ENCODE measurements at regions not wholly inside any gene's neighbourhood (a gene's known extent, or its start where the extent isn't known, plus 50 kb on each side); places are given as distances from the start of the nearest gene placed in this dataset.

- Mint-ChIP-seq H3K36me3 (ENCODE audit: insufficient read depth) (no peaks in the 10 kb centered on the region), H3K27me3 (ENCODE audit: low read depth) (no peaks in the 10 kb centered on the region), H3K9me3 (peaks cover 4% of the 10 kb centered on the region), H3K4me3 (no peak overlapping the region), H3K4me1 (ENCODE audit: low read depth) (no peaks in the 10 kb centered on the region)
- DNase-seq (no peak), ATAC-seq (no peak)
Measured at GRCh38 chr12:24038211-24038997, 88.9 kb upstream of the SOX5 start.

- no peaks in the 10 kb centered on the region for H3K4me1 Mint-ChIP-seq (ENCODE audit: low read depth)
- peaks cover 4% of the 10 kb centered on the region for H3K9me3 Mint-ChIP-seq
- no peak overlapping the region for H3K4me3 Mint-ChIP-seq
- no peaks in the 10 kb centered on the region for H3K36me3 Mint-ChIP-seq (ENCODE audit: insufficient read depth)
- DNase-seq (no peak), ATAC-seq (no peak)
- no peaks in the 10 kb centered on the region for H3K27me3 Mint-ChIP-seq (ENCODE audit: low read depth)
Measured at GRCh38 chr12:24036438-24037216, 87.2 kb upstream of the SOX5 start.

- H3K27me3 Mint-ChIP-seq (ENCODE audit: low read depth): no peaks in the 10 kb centered on the region
- no peaks in the 10 kb centered on the region for H3K36me3 Mint-ChIP-seq (ENCODE audit: insufficient read depth)
- DNase-seq: no peak
- peaks cover 4% of the 10 kb centered on the region for H3K9me3 Mint-ChIP-seq
- no peaks in the 10 kb centered on the region for H3K4me1 Mint-ChIP-seq (ENCODE audit: low read depth)
- no peak overlapping the region for H3K4me3 Mint-ChIP-seq
- ATAC-seq: no peak
Measured at GRCh38 chr12:24034894-24035293, 85.4 kb upstream of the SOX5 start.

- Mint-ChIP-seq H3K4me1 (ENCODE audit: low read depth) (no peaks in the 10 kb centered on the region), H3K4me3 (no peak overlapping the region), H3K36me3 (ENCODE audit: insufficient read depth) (no peaks in the 10 kb centered on the region), H3K9me3 (peaks cover 4% of the 10 kb centered on the region), H3K27me3 (ENCODE audit: low read depth) (no peaks in the 10 kb centered on the region)
- ATAC-seq: no peak
- no peak for DNase-seq
Measured at GRCh38 chr12:24034160-24034559, 84.7 kb upstream of the SOX5 start.

- Mint-ChIP-seq H3K9me3 (peaks cover 3% of the 10 kb centered on the region), H3K4me3 (no peak overlapping the region), H3K27me3 (ENCODE audit: low read depth) (no peaks in the 10 kb centered on the region), H3K4me1 (ENCODE audit: low read depth) (no peaks in the 10 kb centered on the region), H3K36me3 (ENCODE audit: insufficient read depth) (no peaks in the 10 kb centered on the region)
- ATAC-seq (no peak), DNase-seq (no peak)
Measured at GRCh38 chr12:24027352-24027751, 77.9 kb upstream of the SOX5 start.

- H3K36me3 Mint-ChIP-seq (ENCODE audit: insufficient read depth): no peaks in the 10 kb centered on the region
- peaks cover 11% of the 10 kb centered on the region for H3K9me3 Mint-ChIP-seq
- ATAC-seq: no peak
Measured at GRCh38 chr12:24025153-24025798, 75.8 kb upstream of the SOX5 start.

GRCh38 chr12:24023081-24023480, 73.6 kb upstream of the SOX5 start:
- ATAC-seq (no peak), DNase-seq (no peak)

More at GRCh38 chr12:24025153-24025798, 75.8 kb upstream of the SOX5 start:
- no peak for DNase-seq
- Mint-ChIP-seq H3K27me3 (ENCODE audit: low read depth) (no peaks in the 10 kb centered on the region), H3K4me1 (ENCODE audit: low read depth) (no peaks in the 10 kb centered on the region), H3K4me3 (no peak overlapping the region)

GRCh38 chr12:24021164-24021502, 71.7 kb upstream of the SOX5 start:
- Mint-ChIP-seq H3K4me1 (ENCODE audit: low read depth) (no peaks in the 10 kb centered on the region), H3K36me3 (ENCODE audit: insufficient read depth) (no peaks in the 10 kb centered on the region), H3K9me3 (peaks cover 7% of the 10 kb centered on the region), H3K27me3 (ENCODE audit: low read depth) (no peaks in the 10 kb centered on the region), H3K4me3 (no peak overlapping the region)
- ATAC-seq: no peak
- no peak for DNase-seq

More at GRCh38 chr12:24023081-24023480, 73.6 kb upstream of the SOX5 start:
- peaks cover 11% of the 10 kb centered on the region for H3K9me3 Mint-ChIP-seq
- H3K36me3 Mint-ChIP-seq (ENCODE audit: insufficient read depth): no peaks in the 10 kb centered on the region
- H3K27me3 Mint-ChIP-seq (ENCODE audit: low read depth): no peaks in the 10 kb centered on the region
- H3K4me3 Mint-ChIP-seq: no peak overlapping the region
- H3K4me1 Mint-ChIP-seq (ENCODE audit: low read depth): no peaks in the 10 kb centered on the region

GRCh38 chr12:24020397-24021163, 71.1 kb upstream of the SOX5 start:
- H3K4me3 Mint-ChIP-seq: no peak overlapping the region
- H3K36me3 Mint-ChIP-seq (ENCODE audit: insufficient read depth): no peaks in the 10 kb centered on the region
- H3K27me3 Mint-ChIP-seq (ENCODE audit: low read depth): no peaks in the 10 kb centered on the region
- no peaks in the 10 kb centered on the region for H3K4me1 Mint-ChIP-seq (ENCODE audit: low read depth)
- peaks cover 7% of the 10 kb centered on the region for H3K9me3 Mint-ChIP-seq
- ATAC-seq (no peak), DNase-seq (no peak)

GRCh38 chr12:24015833-24016160, 66.3 kb upstream of the SOX5 start:
- no peaks in the 10 kb centered on the region for H3K27me3 Mint-ChIP-seq (ENCODE audit: low read depth)
- no peaks in the 10 kb centered on the region for H3K4me1 Mint-ChIP-seq (ENCODE audit: low read depth)
- DNase-seq: no peak
- ATAC-seq: no peak
- H3K9me3 Mint-ChIP-seq: peaks cover 1% of the 10 kb centered on the region
- H3K4me3 Mint-ChIP-seq: no peak overlapping the region
- no peaks in the 10 kb centered on the region for H3K36me3 Mint-ChIP-seq (ENCODE audit: insufficient read depth)

GRCh38 chr12:24014915-24015832, 65.7 kb upstream of the SOX5 start:
- no peaks in the 10 kb centered on the region for H3K9me3 Mint-ChIP-seq
- H3K27me3 Mint-ChIP-seq (ENCODE audit: low read depth): no peaks in the 10 kb centered on the region
- H3K36me3 Mint-ChIP-seq (ENCODE audit: insufficient read depth): no peaks in the 10 kb centered on the region
- ATAC-seq (no peak), DNase-seq (no peak)
- H3K4me3 Mint-ChIP-seq: no peak overlapping the region
- no peaks in the 10 kb centered on the region for H3K4me1 Mint-ChIP-seq (ENCODE audit: low read depth)

GRCh38 chr12:24014240-24014639, 64.8 kb upstream of the SOX5 start:
- H3K4me1 Mint-ChIP-seq (ENCODE audit: low read depth): no peaks in the 10 kb centered on the region
- H3K27me3 Mint-ChIP-seq (ENCODE audit: low read depth): no peaks in the 10 kb centered on the region
- ATAC-seq: no peak
- H3K4me3 Mint-ChIP-seq: no peak overlapping the region
- no peaks in the 10 kb centered on the region for H3K36me3 Mint-ChIP-seq (ENCODE audit: insufficient read depth)
- H3K9me3 Mint-ChIP-seq: no peaks in the 10 kb centered on the region
- no peak for DNase-seq

- H3K9me3 Mint-ChIP-seq: no peaks in the 10 kb centered on the region
- no peaks in the 10 kb centered on the region for H3K27me3 Mint-ChIP-seq (ENCODE audit: low read depth)
- H3K36me3 Mint-ChIP-seq (ENCODE audit: insufficient read depth): no peaks in the 10 kb centered on the region
- H3K4me1 Mint-ChIP-seq (ENCODE audit: low read depth): no peaks in the 10 kb centered on the region
- ATAC-seq (no peak), DNase-seq (no peak)
- H3K4me3 Mint-ChIP-seq: no peak overlapping the region
Measured at GRCh38 chr12:24012528-24012927, 63.1 kb upstream of the SOX5 start.
